Activated B cell treated with CpG ODN at 0.5 μM for 24 hours (primary cell): ENCODE measurements at regions not wholly inside any gene's neighbourhood (a gene's known extent, or its start where the extent isn't known, plus 50 kb on each side); places are given as distances from the start of the nearest gene placed in this dataset.

Source experiments
- ATAC-seq: fragments of 200-7000 bp; cut with Tn5 transposase; one replicate; pipeline ENCODE4 v1.10.0; 2021; ENCODE audit warnings: low read depth, mild to moderate bottlenecking, moderate library complexity
- CTCF ChIA-PET: fragments of 350-600 bp; sonication (Branson Sonifier 250); formaldehyde crosslinking; loops from one replicate; lab custom pipeline; 2021; ENCODE audit warnings: antibody characterized with exemption; lab: Charles Lee
- POLR2A ChIA-PET: fragments of 350-600 bp; sonication (Branson Sonifier 250); formaldehyde crosslinking; loops from one replicate; lab custom pipeline; 2021; ENCODE audit warnings: antibody characterized with exemption; lab: Charles Lee
- DNase-seq: peaks from one replicate; pipeline ENCODE4 v3.0.0; 2022
- H3K27ac Mint-ChIP-seq: one replicate; pipeline ENCODE4 v1.8.0; 2020; ENCODE audit warnings: mixed read lengths
- H3K27me3 Mint-ChIP-seq: one replicate; pipeline ENCODE4 v1.8.0; 2021; ENCODE audit warnings: mixed read lengths
- H3K36me3 Mint-ChIP-seq: one replicate; pipeline ENCODE4 v1.8.0; 2021; ENCODE audit warnings: low read depth, mixed read lengths
- H3K4me1 Mint-ChIP-seq: one replicate; pipeline ENCODE4 v1.8.0; 2021; ENCODE audit warnings: mixed read lengths
- H3K4me3 Mint-ChIP-seq: one replicate; pipeline ENCODE4 v1.8.0; 2020; ENCODE audit warnings: mild to moderate bottlenecking, mixed read lengths
- H3K9me3 Mint-ChIP-seq: one replicate; pipeline ENCODE4 v1.8.0; 2020; ENCODE audit warnings: mixed read lengths
- CTCF ChIP-seq: fragments of 200-600 bp; IDR thresholded peaks from one replicate; pipeline ENCODE4 v1.8.0; 2022; ENCODE audit warnings: antibody characterized with exemption, mild to moderate bottlenecking
- intact Hi-C: fragments of 100-400 bp; cut with micrococcal nuclease; formaldehyde crosslinking; loops from one replicate; pipeline ENCODE4 v1.15.1; 2024

- DNase-seq (no peak), ATAC-seq (no peak)
- POLR2A ChIA-PET, result no interaction called here
- Mint-ChIP-seq H3K9me3 (no peaks in the 10 kb centered on the region), H3K27me3 (no peaks in the 10 kb centered on the region), H3K27ac (no peak overlapping the region), H3K4me3 (no peak overlapping the region), H3K36me3 (no peaks in the 10 kb centered on the region), H3K4me1 (no peaks in the 10 kb centered on the region)
- CTCF ChIA-PET, result no interaction called here
- no peak for TF ChIP-seq CTCF
- intact Hi-C loops, result no loop called here
Measured at GRCh38 chr17:79233916-79234551, 159.4 kb downstream of the ENGASE start.

- H3K4me3 Mint-ChIP-seq, result no peak overlapping the region
- H3K27me3 Mint-ChIP-seq, result peaks cover 2% of the 10 kb centered on the region
- ChIA-PET POLR2A (no interaction called here), CTCF (interaction anchor here (0.9 kb wide), 1 partner anchor 156 kb away, joined by 4 read pairs; no protein-coding TSS in a partner anchor)
- ATAC-seq (no peak), DNase-seq (no peak)
- H3K36me3 Mint-ChIP-seq, result no peaks in the 10 kb centered on the region
- H3K27ac Mint-ChIP-seq, result no peak overlapping the region
- intact Hi-C loops, result no loop called here
- H3K4me1 Mint-ChIP-seq, result no peaks in the 10 kb centered on the region
- no peak for TF ChIP-seq CTCF
- H3K9me3 Mint-ChIP-seq, result no peaks in the 10 kb centered on the region
Measured at GRCh38 chr17:79232957-79233356, 158.3 kb downstream of the ENGASE start.

- no peak overlapping the region for H3K27ac Mint-ChIP-seq
- no peak for ATAC-seq
- H3K27me3 Mint-ChIP-seq, result peaks cover 2% of the 10 kb centered on the region
- POLR2A ChIA-PET, result no interaction called here
- no peaks in the 10 kb centered on the region for H3K9me3 Mint-ChIP-seq
- TF ChIP-seq CTCF, result no peak
- CTCF ChIA-PET, result interaction anchor here (0.9 kb wide), 1 partner anchor 157 kb away, joined by 4 read pairs; no protein-coding TSS in a partner anchor
- H3K36me3 Mint-ChIP-seq, result no peaks in the 10 kb centered on the region
- H3K4me3 Mint-ChIP-seq, result no peak overlapping the region
- intact Hi-C loops, result no loop called here
- no peaks in the 10 kb centered on the region for H3K4me1 Mint-ChIP-seq
- DNase-seq, result no peak
Measured at GRCh38 chr17:79231766-79232287, 157.2 kb downstream of the ENGASE start.

GRCh38 chr17:79230576-79230975, 156.0 kb downstream of the ENGASE start:
- H3K36me3 Mint-ChIP-seq, result no peaks in the 10 kb centered on the region
- no peaks in the 10 kb centered on the region for H3K4me1 Mint-ChIP-seq
- no peak overlapping the region for H3K4me3 Mint-ChIP-seq
- DNase-seq (no peak), ATAC-seq (no peak)
- TF ChIP-seq CTCF, result no peak
- ChIA-PET POLR2A (no interaction called here), CTCF (no interaction called here)
- no peak overlapping the region for H3K27ac Mint-ChIP-seq
- intact Hi-C loops, result no loop called here
- H3K27me3 Mint-ChIP-seq, result peaks cover 2% of the 10 kb centered on the region
- no peaks in the 10 kb centered on the region for H3K9me3 Mint-ChIP-seq

GRCh38 chr17:79226037-79226436, 151.4 kb downstream of the ENGASE start:
- no peak for TF ChIP-seq CTCF
- no peak overlapping the region for H3K4me3 Mint-ChIP-seq
- H3K27ac Mint-ChIP-seq, result no peak overlapping the region
- ATAC-seq (no peak), DNase-seq (no peak)
- H3K9me3 Mint-ChIP-seq, result no peaks in the 10 kb centered on the region
- H3K36me3 Mint-ChIP-seq, result no peaks in the 10 kb centered on the region
- no peaks in the 10 kb centered on the region for H3K4me1 Mint-ChIP-seq
- intact Hi-C loops, result no loop called here
- ChIA-PET CTCF (no interaction called here), POLR2A (no interaction called here)
- H3K27me3 Mint-ChIP-seq, result peaks cover 23% of the 10 kb centered on the region
